SK-N-SH (cell line): ENCODE measurements at regions not wholly inside any gene's neighbourhood (a gene's known extent, or its start where the extent isn't known, plus 50 kb on each side); places are given as distances from the start of the nearest gene placed in this dataset.

Source experiments
- EP300 ChIP-seq, 2 experiments: IDR thresholded peaks; 2 replicates each; pipeline versions ENCODE4 v1.4.0 to v1.6.1; 2012; ENCODE audit warnings: borderline replicate concordance in 1 of 2, low read depth in 1 of 2, low read length in 1 of 2
- EZH2phosphoT487 ChIP-seq: fragments of 200-600 bp; sonication (generic); IDR thresholded peaks from 2 replicates; pipeline ENCODE4 v1.6.1; 2017; ENCODE audit warnings: low read depth, mixed run types, mild to moderate bottlenecking, antibody characterized with exemption, moderate library complexity, borderline replicate concordance
- FOXJ3 ChIP-seq: sonication (generic); formaldehyde crosslinking; IDR thresholded peaks from 2 replicates; pipeline ENCODE4 v1.5.1; 2020; ENCODE audit warnings: mild to moderate bottlenecking, missing genetic modification reagents
- MEF2A ChIP-seq: IDR thresholded peaks from 2 replicates; pipeline ENCODE4 v1.4.0; 2012; ENCODE audit warnings: low read depth, borderline replicate concordance
- MXI1 ChIP-seq: IDR thresholded peaks from 2 replicates; pipeline ENCODE4 v1.6.1; 2012; ENCODE audit warnings: mild to moderate bottlenecking, low read depth, low read length, improper control_type of control experiment
- POLR2AphosphoS5 ChIP-seq: IDR thresholded peaks from 2 replicates; pipeline ENCODE4 v1.6.1; 2012; ENCODE audit warnings: low read depth, low read length
- SMC3 ChIP-seq: IDR thresholded peaks from 2 replicates; pipeline ENCODE4 v1.6.1; 2012; ENCODE audit warnings: low read depth, low read length, improper control_type of control experiment
- TEAD4 ChIP-seq: IDR thresholded peaks from 2 replicates; pipeline ENCODE4 v1.4.0; 2012; ENCODE audit warnings: mild to moderate bottlenecking, borderline replicate concordance; ENCODE audit not compliant: insufficient read depth
- TF ChIP-seq, protein P1 (sequence below): fragments of 200-600 bp; sonication (generic); IDR thresholded peaks from 2 replicates; pipeline ENCODE4 v1.6.1; 2017; ENCODE audit warnings: antibody characterized with exemption, mild to moderate bottlenecking, moderate library complexity
- TF ChIP-seq, protein P2 (sequence below): IDR thresholded peaks from 2 replicates; pipeline ENCODE4 v1.4.0; 2012; ENCODE audit warnings: low read depth
- TF ChIP-seq, protein P3 (sequence below): IDR thresholded peaks from 2 replicates; pipeline ENCODE4 v1.6.1; 2012; ENCODE audit warnings: mild to moderate bottlenecking, low read depth, low read length, moderate library complexity
- TF ChIP-seq, protein P4 (sequence below): fragments of 150-350 bp; IDR thresholded peaks from 2 replicates; pipeline ENCODE4 v1.6.1; 2016; ENCODE audit warnings: mild to moderate bottlenecking, low read depth, low read length
- TF ChIP-seq, protein P5 (sequence below): fragments of 150-350 bp; IDR thresholded peaks from 2 replicates; pipeline ENCODE4 v1.6.1; 2017; ENCODE audit warnings: antibody characterized with exemption, low read length, low read depth, borderline replicate concordance

DNA sequence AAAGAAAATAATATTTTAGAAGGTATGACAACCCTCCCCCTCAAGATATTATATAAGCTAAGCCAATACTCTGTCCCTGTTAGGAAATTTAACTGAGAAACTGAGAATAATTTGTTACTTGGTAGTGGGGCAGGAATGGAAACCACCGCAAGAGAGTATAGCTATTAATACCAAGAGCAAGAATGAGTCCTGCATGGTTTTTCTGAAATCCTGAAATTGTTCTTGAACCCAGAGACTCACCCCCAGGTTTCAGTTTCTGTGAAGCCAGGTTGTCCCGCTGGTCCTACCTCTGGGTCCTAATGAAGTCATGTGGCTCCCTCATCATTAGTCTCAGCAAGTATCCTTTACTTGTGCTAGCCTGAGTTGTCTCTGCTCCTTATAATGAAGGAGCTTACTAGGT is 671.0 kb upstream of the ACVR2A start:
- no peak for TF ChIP-seq EP300 (IDR thresholded peaks at IDR 0.05; ENCODE audit: borderline replicate concordance in 1 of 2, low read depth in 1 of 2, low read length in 1 of 2)
- TF ChIP-seq, protein P1, sequence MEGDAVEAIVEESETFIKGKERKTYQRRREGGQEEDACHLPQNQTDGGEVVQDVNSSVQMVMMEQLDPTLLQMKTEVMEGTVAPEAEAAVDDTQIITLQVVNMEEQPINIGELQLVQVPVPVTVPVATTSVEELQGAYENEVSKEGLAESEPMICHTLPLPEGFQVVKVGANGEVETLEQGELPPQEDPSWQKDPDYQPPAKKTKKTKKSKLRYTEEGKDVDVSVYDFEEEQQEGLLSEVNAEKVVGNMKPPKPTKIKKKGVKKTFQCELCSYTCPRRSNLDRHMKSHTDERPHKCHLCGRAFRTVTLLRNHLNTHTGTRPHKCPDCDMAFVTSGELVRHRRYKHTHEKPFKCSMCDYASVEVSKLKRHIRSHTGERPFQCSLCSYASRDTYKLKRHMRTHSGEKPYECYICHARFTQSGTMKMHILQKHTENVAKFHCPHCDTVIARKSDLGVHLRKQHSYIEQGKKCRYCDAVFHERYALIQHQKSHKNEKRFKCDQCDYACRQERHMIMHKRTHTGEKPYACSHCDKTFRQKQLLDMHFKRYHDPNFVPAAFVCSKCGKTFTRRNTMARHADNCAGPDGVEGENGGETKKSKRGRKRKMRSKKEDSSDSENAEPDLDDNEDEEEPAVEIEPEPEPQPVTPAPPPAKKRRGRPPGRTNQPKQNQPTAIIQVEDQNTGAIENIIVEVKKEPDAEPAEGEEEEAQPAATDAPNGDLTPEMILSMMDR: no peak
- TF ChIP-seq SMC3: no peak
- TF ChIP-seq, protein P2, sequence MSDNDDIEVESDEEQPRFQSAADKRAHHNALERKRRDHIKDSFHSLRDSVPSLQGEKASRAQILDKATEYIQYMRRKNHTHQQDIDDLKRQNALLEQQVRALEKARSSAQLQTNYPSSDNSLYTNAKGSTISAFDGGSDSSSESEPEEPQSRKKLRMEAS: no peak
- no peak for TF ChIP-seq TEAD4
- TF ChIP-seq MEF2A: no peak
- TF ChIP-seq, protein P3, sequence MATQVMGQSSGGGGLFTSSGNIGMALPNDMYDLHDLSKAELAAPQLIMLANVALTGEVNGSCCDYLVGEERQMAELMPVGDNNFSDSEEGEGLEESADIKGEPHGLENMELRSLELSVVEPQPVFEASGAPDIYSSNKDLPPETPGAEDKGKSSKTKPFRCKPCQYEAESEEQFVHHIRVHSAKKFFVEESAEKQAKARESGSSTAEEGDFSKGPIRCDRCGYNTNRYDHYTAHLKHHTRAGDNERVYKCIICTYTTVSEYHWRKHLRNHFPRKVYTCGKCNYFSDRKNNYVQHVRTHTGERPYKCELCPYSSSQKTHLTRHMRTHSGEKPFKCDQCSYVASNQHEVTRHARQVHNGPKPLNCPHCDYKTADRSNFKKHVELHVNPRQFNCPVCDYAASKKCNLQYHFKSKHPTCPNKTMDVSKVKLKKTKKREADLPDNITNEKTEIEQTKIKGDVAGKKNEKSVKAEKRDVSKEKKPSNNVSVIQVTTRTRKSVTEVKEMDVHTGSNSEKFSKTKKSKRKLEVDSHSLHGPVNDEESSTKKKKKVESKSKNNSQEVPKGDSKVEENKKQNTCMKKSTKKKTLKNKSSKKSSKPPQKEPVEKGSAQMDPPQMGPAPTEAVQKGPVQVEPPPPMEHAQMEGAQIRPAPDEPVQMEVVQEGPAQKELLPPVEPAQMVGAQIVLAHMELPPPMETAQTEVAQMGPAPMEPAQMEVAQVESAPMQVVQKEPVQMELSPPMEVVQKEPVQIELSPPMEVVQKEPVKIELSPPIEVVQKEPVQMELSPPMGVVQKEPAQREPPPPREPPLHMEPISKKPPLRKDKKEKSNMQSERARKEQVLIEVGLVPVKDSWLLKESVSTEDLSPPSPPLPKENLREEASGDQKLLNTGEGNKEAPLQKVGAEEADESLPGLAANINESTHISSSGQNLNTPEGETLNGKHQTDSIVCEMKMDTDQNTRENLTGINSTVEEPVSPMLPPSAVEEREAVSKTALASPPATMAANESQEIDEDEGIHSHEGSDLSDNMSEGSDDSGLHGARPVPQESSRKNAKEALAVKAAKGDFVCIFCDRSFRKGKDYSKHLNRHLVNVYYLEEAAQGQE: no peak
- TF ChIP-seq, protein P4, sequence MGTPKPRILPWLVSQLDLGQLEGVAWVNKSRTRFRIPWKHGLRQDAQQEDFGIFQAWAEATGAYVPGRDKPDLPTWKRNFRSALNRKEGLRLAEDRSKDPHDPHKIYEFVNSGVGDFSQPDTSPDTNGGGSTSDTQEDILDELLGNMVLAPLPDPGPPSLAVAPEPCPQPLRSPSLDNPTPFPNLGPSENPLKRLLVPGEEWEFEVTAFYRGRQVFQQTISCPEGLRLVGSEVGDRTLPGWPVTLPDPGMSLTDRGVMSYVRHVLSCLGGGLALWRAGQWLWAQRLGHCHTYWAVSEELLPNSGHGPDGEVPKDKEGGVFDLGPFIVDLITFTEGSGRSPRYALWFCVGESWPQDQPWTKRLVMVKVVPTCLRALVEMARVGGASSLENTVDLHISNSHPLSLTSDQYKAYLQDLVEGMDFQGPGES: no peak
- no peak for TF ChIP-seq POLR2AphosphoS5
- TF ChIP-seq FOXJ3 (CRISPR knock-in tag): no peak
- no peak for TF ChIP-seq MXI1
- no peak for TF ChIP-seq EZH2phosphoT487
- TF ChIP-seq, protein P5, sequence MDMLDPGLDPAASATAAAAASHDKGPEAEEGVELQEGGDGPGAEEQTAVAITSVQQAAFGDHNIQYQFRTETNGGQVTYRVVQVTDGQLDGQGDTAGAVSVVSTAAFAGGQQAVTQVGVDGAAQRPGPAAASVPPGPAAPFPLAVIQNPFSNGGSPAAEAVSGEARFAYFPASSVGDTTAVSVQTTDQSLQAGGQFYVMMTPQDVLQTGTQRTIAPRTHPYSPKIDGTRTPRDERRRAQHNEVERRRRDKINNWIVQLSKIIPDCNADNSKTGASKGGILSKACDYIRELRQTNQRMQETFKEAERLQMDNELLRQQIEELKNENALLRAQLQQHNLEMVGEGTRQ: no peak
